ENCODE measurements at regions not wholly inside any gene's neighbourhood (a gene's known extent, or its start where the extent isn't known, plus 50 kb on each side); places are given as distances from the start of the nearest gene placed in this dataset.
"Not testable (repeated sequence)": the region's sequence is repeated elsewhere in the genome, so short reads cannot be mapped to it uniquely, and the experiment has no call there.

GRCh38 chrX:2162695-2163094 is 338.1 kb downstream of the DHRSX start:
- no peak overlapping the region for H3K9ac ChIP-seq (ENCODE audit: low read length)
- H3K9me3 ChIP-seq (ENCODE audit: control insufficient read depth, low read length) = peaks cover 12% of the 10 kb centered on the region
- H3K27me3 ChIP-seq (replicated peaks; ENCODE audit: control insufficient read depth, insufficient read depth, low read length) = no peaks in the 10 kb centered on the region
- H3K4me3 ChIP-seq (ENCODE audit: low read length) = no peak overlapping the region
- peaks cover 3% of the 10 kb centered on the region for H3K4me1 ChIP-seq (ENCODE audit: control insufficient read depth, insufficient read depth, low read length)
- H3K36me3 ChIP-seq (ENCODE audit: control insufficient read depth, insufficient read depth, low read length, severe bottlenecking) = no peaks in the 10 kb centered on the region
- DNase-seq (ENCODE audit: low read depth) = no peak

- Histone ChIP-seq H3K9me3 (ENCODE audit: control insufficient read depth, low read length) (peaks cover 13% of the 10 kb centered on the region), H3K27me3 (replicated peaks; ENCODE audit: control insufficient read depth, insufficient read depth, low read length) (no peaks in the 10 kb centered on the region), H3K4me1 (ENCODE audit: control insufficient read depth, insufficient read depth, low read length) (peaks cover 3% of the 10 kb centered on the region), H3K36me3 (ENCODE audit: control insufficient read depth, insufficient read depth, low read length, severe bottlenecking) (no peaks in the 10 kb centered on the region), H3K4me3 (ENCODE audit: low read length) (no peak overlapping the region), H3K9ac (ENCODE audit: low read length) (no peak overlapping the region)
- no peak for DNase-seq (ENCODE audit: low read depth)
These were observed 340.9 kb downstream of the DHRSX start for GRCh38 chrX:2159861-2160260.

DNA sequence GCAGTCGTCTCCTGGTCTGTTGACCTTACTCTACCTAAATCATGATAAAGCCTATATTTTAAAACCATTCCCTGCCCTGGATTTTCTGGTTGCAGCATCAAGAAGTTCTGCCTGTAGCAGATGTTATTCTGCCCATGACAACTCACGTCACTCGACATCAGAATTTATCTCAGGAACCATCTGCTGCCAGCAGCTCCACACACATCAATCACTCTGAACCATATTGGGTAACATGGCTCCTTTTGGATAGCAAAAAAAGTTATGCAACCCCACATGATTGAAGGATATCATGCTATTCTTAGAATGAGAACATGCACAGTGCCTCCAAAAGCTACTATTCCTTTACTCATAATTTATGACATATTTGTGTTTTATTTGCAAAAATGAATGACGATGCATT is 341.4 kb downstream of the DHRSX start:
- H3K27me3 ChIP-seq (replicated peaks; ENCODE audit: control insufficient read depth, insufficient read depth, low read length) = no peaks in the 10 kb centered on the region
- no peak for DNase-seq (ENCODE audit: low read depth)
- H3K36me3 ChIP-seq (ENCODE audit: control insufficient read depth, insufficient read depth, low read length, severe bottlenecking) = no peaks in the 10 kb centered on the region
- no peak overlapping the region for H3K4me3 ChIP-seq (ENCODE audit: low read length)
- H3K9ac ChIP-seq (ENCODE audit: low read length) = no peak overlapping the region
- H3K4me1 ChIP-seq (ENCODE audit: control insufficient read depth, insufficient read depth, low read length) = peaks cover 3% of the 10 kb centered on the region
- peaks cover 13% of the 10 kb centered on the region for H3K9me3 ChIP-seq (ENCODE audit: control insufficient read depth, low read length)

DNA sequence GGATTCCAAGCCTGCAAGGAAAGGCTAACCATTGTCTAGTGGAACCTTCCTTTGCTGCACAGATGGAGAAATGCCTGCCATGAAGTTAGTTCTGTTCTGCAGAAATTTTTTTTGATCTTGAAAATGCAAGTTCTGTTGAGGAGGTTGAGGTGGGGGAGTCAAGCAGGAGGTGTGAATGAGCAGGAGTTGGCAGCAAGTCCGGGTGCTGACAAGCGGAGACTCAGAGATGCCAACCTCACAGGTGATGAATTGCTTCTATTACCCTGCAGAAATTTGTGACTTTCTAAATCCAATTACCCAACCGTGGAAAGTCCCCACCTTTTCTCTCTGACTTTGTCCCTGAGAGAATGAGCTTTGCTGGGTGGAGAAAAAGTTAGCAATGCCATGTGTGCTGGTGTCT is 350.1 kb downstream of the DHRSX start:
- DNase-seq (ENCODE audit: low read depth) = no peak
- Histone ChIP-seq H3K36me3 (ENCODE audit: control insufficient read depth, insufficient read depth, low read length, severe bottlenecking) (no peaks in the 10 kb centered on the region), H3K4me3 (ENCODE audit: low read length) (no peak overlapping the region), H3K4me1 (ENCODE audit: control insufficient read depth, insufficient read depth, low read length) (no peaks in the 10 kb centered on the region), H3K9ac (ENCODE audit: low read length) (no peak overlapping the region), H3K27me3 (replicated peaks; ENCODE audit: control insufficient read depth, insufficient read depth, low read length) (no peaks in the 10 kb centered on the region), H3K9me3 (ENCODE audit: control insufficient read depth, low read length) (peaks cover 7% of the 10 kb centered on the region)

- H3K4me1 ChIP-seq (ENCODE audit: control insufficient read depth, insufficient read depth, low read length); H3K9me3 ChIP-seq (ENCODE audit: control insufficient read depth, low read length); DNase-seq (ENCODE audit: low read depth); H3K27me3 ChIP-seq (replicated peaks; ENCODE audit: control insufficient read depth, insufficient read depth, low read length); H3K4me3 ChIP-seq (ENCODE audit: low read length); H3K36me3 ChIP-seq (ENCODE audit: control insufficient read depth, insufficient read depth, low read length, severe bottlenecking); H3K9ac ChIP-seq (ENCODE audit: low read length): not testable (repeated sequence)
These were observed 350.8 kb downstream of the DHRSX start for GRCh38 chrX:2150014-2150413.

DNA sequence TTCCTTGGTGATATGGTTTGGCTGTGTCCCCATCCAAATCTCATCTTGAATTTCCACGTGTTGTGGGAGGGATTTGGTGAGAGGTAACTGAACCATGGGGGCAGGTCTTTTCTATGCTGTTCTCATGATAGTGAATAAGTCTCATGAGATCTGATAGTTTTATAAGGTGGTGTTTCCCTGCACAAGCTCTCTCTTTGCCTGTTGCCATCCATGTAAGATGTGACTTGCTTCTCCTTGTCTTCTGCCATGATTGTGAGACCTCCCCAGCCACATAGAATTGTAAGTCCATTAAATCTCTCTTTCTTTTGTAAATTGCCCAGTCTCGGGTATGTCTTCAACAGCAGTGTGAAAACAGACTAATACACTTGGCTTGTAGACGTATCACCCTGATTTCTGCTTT is 351.7 kb downstream of the DHRSX start:
- not testable (repeated sequence) for H3K9me3 ChIP-seq (ENCODE audit: control insufficient read depth, low read length); H3K4me1 ChIP-seq (ENCODE audit: control insufficient read depth, insufficient read depth, low read length); H3K27me3 ChIP-seq (replicated peaks; ENCODE audit: control insufficient read depth, insufficient read depth, low read length); H3K4me3 ChIP-seq (ENCODE audit: low read length); H3K9ac ChIP-seq (ENCODE audit: low read length); H3K36me3 ChIP-seq (ENCODE audit: control insufficient read depth, insufficient read depth, low read length, severe bottlenecking); DNase-seq (ENCODE audit: low read depth)

DNA sequence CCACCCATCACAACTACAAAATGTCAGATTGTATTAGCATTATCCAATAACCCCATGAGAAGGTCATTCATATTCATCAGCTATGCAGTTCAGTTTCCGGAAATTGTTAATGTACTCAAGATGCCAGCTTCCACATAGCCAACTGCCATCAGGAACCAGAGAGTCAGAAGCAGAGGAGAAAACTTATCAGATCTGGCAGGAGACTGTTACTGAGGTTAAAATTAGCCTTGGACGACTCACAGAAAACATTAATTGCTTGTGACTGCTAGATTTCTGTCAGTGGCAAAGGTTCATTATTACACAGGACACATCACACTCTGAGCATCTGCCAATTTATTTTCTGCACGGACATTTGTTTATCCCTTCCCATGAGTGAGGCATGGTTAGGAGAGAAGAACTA is 352.8 kb downstream of the DHRSX start:
- Histone ChIP-seq H3K9ac (ENCODE audit: low read length) (no peak overlapping the region), H3K4me1 (ENCODE audit: control insufficient read depth, insufficient read depth, low read length) (no peaks in the 10 kb centered on the region), H3K36me3 (ENCODE audit: control insufficient read depth, insufficient read depth, low read length, severe bottlenecking) (no peaks in the 10 kb centered on the region), H3K9me3 (ENCODE audit: control insufficient read depth, low read length) (peaks cover 7% of the 10 kb centered on the region), H3K27me3 (replicated peaks; ENCODE audit: control insufficient read depth, insufficient read depth, low read length) (no peaks in the 10 kb centered on the region), H3K4me3 (ENCODE audit: low read length) (no peak overlapping the region)
- peak; percentile 21 for DNase-seq (ENCODE audit: low read depth)

GRCh38 chrX:2145692-2146367 is 354.9 kb downstream of the DHRSX start:
- H3K9me3 ChIP-seq (ENCODE audit: control insufficient read depth, low read length) = peaks cover 7% of the 10 kb centered on the region
- no peaks in the 10 kb centered on the region for H3K4me1 ChIP-seq (ENCODE audit: control insufficient read depth, insufficient read depth, low read length)
- no peak overlapping the region for H3K4me3 ChIP-seq (ENCODE audit: low read length)
- H3K27me3 ChIP-seq (replicated peaks; ENCODE audit: control insufficient read depth, insufficient read depth, low read length) = no peaks in the 10 kb centered on the region
- H3K36me3 ChIP-seq (ENCODE audit: control insufficient read depth, insufficient read depth, low read length, severe bottlenecking) = no peaks in the 10 kb centered on the region
- no peak for DNase-seq (ENCODE audit: low read depth)
- no peak overlapping the region for H3K9ac ChIP-seq (ENCODE audit: low read length)

DNA sequence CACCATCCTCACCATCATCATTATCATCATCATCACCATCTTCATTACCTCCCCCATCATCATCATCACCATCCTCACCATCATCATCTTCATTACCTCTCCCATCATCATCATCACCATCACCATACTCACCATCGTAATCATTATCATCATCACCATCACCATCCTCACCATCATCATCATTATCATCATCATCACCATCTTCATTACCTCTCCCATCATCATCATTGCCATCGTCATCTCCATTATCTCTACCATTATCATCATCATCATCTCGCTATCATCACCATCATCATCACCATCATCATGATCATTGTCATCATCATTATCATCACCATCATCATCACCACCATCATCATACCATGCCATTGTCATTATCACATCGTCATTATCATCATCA is 362.9 kb downstream of the DHRSX start:
- H3K9me3 ChIP-seq (ENCODE audit: control insufficient read depth, low read length) = no peaks in the 10 kb centered on the region
- no peaks in the 10 kb centered on the region for H3K4me1 ChIP-seq (ENCODE audit: control insufficient read depth, insufficient read depth, low read length)
- no peaks in the 10 kb centered on the region for H3K36me3 ChIP-seq (ENCODE audit: control insufficient read depth, insufficient read depth, low read length, severe bottlenecking)
- H3K4me3 ChIP-seq (ENCODE audit: low read length) = no peak overlapping the region
- no peak overlapping the region for H3K9ac ChIP-seq (ENCODE audit: low read length)
- no peak for DNase-seq (ENCODE audit: low read depth)
- no peaks in the 10 kb centered on the region for H3K27me3 ChIP-seq (replicated peaks; ENCODE audit: control insufficient read depth, insufficient read depth, low read length)

GRCh38 chrX:2136848-2137247 is 363.9 kb downstream of the DHRSX start:
- no peak for DNase-seq (ENCODE audit: low read depth)

GRCh38 chrX:2135421-2135820 is 365.4 kb downstream of the DHRSX start:
- no peak for DNase-seq (ENCODE audit: low read depth)
- Histone ChIP-seq H3K9ac (ENCODE audit: low read length) (no peak overlapping the region), H3K4me1 (ENCODE audit: control insufficient read depth, insufficient read depth, low read length) (no peaks in the 10 kb centered on the region), H3K27me3 (replicated peaks; ENCODE audit: control insufficient read depth, insufficient read depth, low read length) (no peaks in the 10 kb centered on the region), H3K36me3 (ENCODE audit: control insufficient read depth, insufficient read depth, low read length, severe bottlenecking) (no peaks in the 10 kb centered on the region), H3K9me3 (ENCODE audit: control insufficient read depth, low read length) (no peaks in the 10 kb centered on the region), H3K4me3 (ENCODE audit: low read length) (no peak overlapping the region)

More at GRCh38 chrX:2136848-2137247, 363.9 kb downstream of the DHRSX start:
- Histone ChIP-seq H3K9ac (ENCODE audit: low read length) (no peak overlapping the region), H3K27me3 (replicated peaks; ENCODE audit: control insufficient read depth, insufficient read depth, low read length) (no peaks in the 10 kb centered on the region), H3K4me3 (ENCODE audit: low read length) (no peak overlapping the region), H3K9me3 (ENCODE audit: control insufficient read depth, low read length) (no peaks in the 10 kb centered on the region), H3K4me1 (ENCODE audit: control insufficient read depth, insufficient read depth, low read length) (no peaks in the 10 kb centered on the region), H3K36me3 (ENCODE audit: control insufficient read depth, insufficient read depth, low read length, severe bottlenecking) (no peaks in the 10 kb centered on the region)

DNA sequence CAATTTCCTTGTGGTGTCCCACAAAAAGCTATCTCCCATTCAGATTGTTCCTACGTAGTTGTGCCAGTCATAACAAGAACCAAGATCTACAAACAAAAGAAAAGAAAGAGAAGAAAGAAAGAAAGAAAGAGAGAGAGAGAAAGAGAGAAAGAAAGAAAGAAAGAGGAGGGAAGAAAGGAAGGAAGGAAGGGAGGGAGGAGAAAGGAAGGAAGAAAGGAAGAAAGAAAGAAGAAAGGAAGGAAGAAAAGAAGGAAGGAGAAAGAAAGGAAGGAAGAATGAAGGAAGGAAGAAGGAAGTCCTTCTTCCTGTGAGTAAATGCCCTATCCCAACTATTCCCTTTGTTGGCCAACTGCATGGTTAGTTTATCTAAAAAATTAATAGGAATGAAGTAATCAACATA is 366.0 kb downstream of the DHRSX start:
- Histone ChIP-seq H3K4me1 (ENCODE audit: control insufficient read depth, insufficient read depth, low read length) (no peaks in the 10 kb centered on the region), H3K9me3 (ENCODE audit: control insufficient read depth, low read length) (no peaks in the 10 kb centered on the region), H3K4me3 (ENCODE audit: low read length) (no peak overlapping the region), H3K9ac (ENCODE audit: low read length) (no peak overlapping the region), H3K27me3 (replicated peaks; ENCODE audit: control insufficient read depth, insufficient read depth, low read length) (no peaks in the 10 kb centered on the region), H3K36me3 (ENCODE audit: control insufficient read depth, insufficient read depth, low read length, severe bottlenecking) (no peaks in the 10 kb centered on the region)
- DNase-seq (ENCODE audit: low read depth) = no peak
